ENCODE measurements at regions not wholly inside any gene's neighbourhood (a gene's known extent, or its start where the extent isn't known, plus 50 kb on each side); places are given as distances from the start of the nearest gene placed in this dataset.

- Histone ChIP-seq H3K27ac (ENCODE audit: low read depth in 2 of 2, low read length in 1 of 2) (peak overlapping the region in 1 of 2 experiments; percentile 47; a peak in 2 of 4 replicates), H3F3A (replicated peaks; ENCODE audit: insufficient read depth) (peaks cover 7% of the 10 kb centered on the region), H3K36me3 (replicated peaks in 1 of 2; ENCODE audit: control insufficient read depth in 1 of 2, insufficient read depth in 2 of 2, low read length in 1 of 2) (no peaks in the 10 kb centered on the region), H4K20me1 (ENCODE audit: insufficient read depth) (no peaks in the 10 kb centered on the region), H3K4me1 (ENCODE audit: control insufficient read depth in 1 of 2, insufficient read depth in 2 of 2, low read depth in 1 of 2, low read length in 1 of 2) (peaks cover 6 to 28% of the 10 kb centered on the region in 2 experiments; a peak in 3 of 4 replicates), H3K9me3 (no peaks in the 10 kb centered on the region), H3K4me3 (ENCODE audit: low read depth in 2 of 2, low read length in 1 of 2) (no peak overlapping the region), H3K27me3 (ENCODE audit: insufficient read depth) (no peaks in the 10 kb centered on the region), H3K9me2 (no peaks in the 10 kb centered on the region), H3K9ac (no peak overlapping the region), H2AFZ (ENCODE audit: low read depth) (no peak overlapping the region), H3K4me2 (no peak overlapping the region), H3K79me2 (ENCODE audit: insufficient read depth) (no peaks in the 10 kb centered on the region)
- 82% methylated on average over 7 of the region's 7 CpGs for WGBS (ENCODE audit: low lambda C conversion rate)
- DNase-seq, result no peak
- ChIA-PET POLR2A (interaction anchor here (0.6 to 1.8 kb wide), 2 partner anchors 541 to 549 kb away, joined by 3 to 9 read pairs; partner anchors contain the start of gene SOX4), CTCF (interaction anchor here (0.6 to 0.7 kb wide), 2 partner anchors 546 to 663 kb away, joined by 3 read pairs; no protein-coding TSS in a partner anchor)
- TF ChIP-seq MXI1 (IDR thresholded peaks at IDR 0.05; ENCODE audit: low read depth, low read length) (no peak), GATA2 (CRISPR knock-in tag; IDR thresholded peaks at IDR 0.05) (0 out of 2 replicates have a peak, but pooled peaks have one; percentile 15)
These were observed 154.0 kb downstream of the PRL start for GRCh38 chr6:22142856-22143255.

GRCh38 chr6:22145376-22145775 is 151.5 kb downstream of the PRL start:
- 68% methylated on average over 3 of the region's 3 CpGs for WGBS (ENCODE audit: low lambda C conversion rate)
- Histone ChIP-seq H3K79me2 (ENCODE audit: insufficient read depth) (no peaks in the 10 kb centered on the region), H3F3A (replicated peaks; ENCODE audit: insufficient read depth) (peaks cover 7% of the 10 kb centered on the region), H3K27me3 (ENCODE audit: insufficient read depth) (no peaks in the 10 kb centered on the region), H3K27ac (ENCODE audit: low read depth in 2 of 2, low read length in 1 of 2) (peak overlapping the region; percentile 61 to 99), H3K4me3 (ENCODE audit: low read depth in 2 of 2, low read length in 1 of 2) (peak overlapping the region in 1 of 2 experiments; percentile 75; a peak in 1 of 4 replicates), H3K4me2 (peak overlapping the region; percentile 89; the same call in 1 of the 2 replicates), H3K36me3 (replicated peaks in 1 of 2; ENCODE audit: control insufficient read depth in 1 of 2, insufficient read depth in 2 of 2, low read length in 1 of 2) (no peaks in the 10 kb centered on the region), H3K9me2 (no peaks in the 10 kb centered on the region), H3K4me1 (ENCODE audit: control insufficient read depth in 1 of 2, insufficient read depth in 2 of 2, low read depth in 1 of 2, low read length in 1 of 2) (peaks cover 16 to 38% of the 10 kb centered on the region in 2 experiments; a peak in 3 of 4 replicates), H3K9me3 (no peaks in the 10 kb centered on the region), H3K9ac (no peak overlapping the region), H4K20me1 (ENCODE audit: insufficient read depth) (no peaks in the 10 kb centered on the region), H2AFZ (ENCODE audit: low read depth) (no peak overlapping the region)
- no peak for DNase-seq
- ChIA-PET POLR2A (interaction anchor here (0.8 to 6.0 kb wide), 7 partner anchors 44 to 557 kb away, joined by 3 to 173 read pairs (median 21); partner anchors contain the start of gene SOX4), CTCF (interaction anchor here (0.6 to 6.2 kb wide), 6 partner anchors 77 to 1581 kb away, joined by 3 to 64 read pairs (median 6); partner anchors contain the start of gene SOX4)
- TF ChIP-seq ELF1 (IDR thresholded peaks at IDR 0.05), result no peak
- TF ChIP-seq TAF1 (IDR thresholded peaks at IDR 0.05; ENCODE audit: borderline replicate concordance, low read depth, low read length), result no peak
- TF ChIP-seq RAD21 (IDR thresholded peaks at IDR 0.05; ENCODE audit: low read length), result peak; percentile 16; the same call in 1 of the 2 replicates
- no peak for TF ChIP-seq TCF12 (IDR thresholded peaks at IDR 0.05)
- no peak for TF ChIP-seq YY1 (IDR thresholded peaks at IDR 0.05; ENCODE audit: low read depth)

GRCh38 chr6:22145823-22146677 is 150.8 kb downstream of the PRL start:
- POLR2A ChIA-PET, result interaction anchor here (0.7 to 6.0 kb wide), 13 partner anchors 59 to 1378 kb away, joined by 3 to 173 read pairs (median 4); partner anchors contain the start of gene SOX4
- WGBS (ENCODE audit: low lambda C conversion rate), result 11% methylated on average over 14 of the region's 15 CpGs
- TF ChIP-seq GATA2 (CRISPR knock-in tag; IDR thresholded peaks at IDR 0.05), result no peak
- peak; percentile 53 for TF ChIP-seq CHD2 (IDR thresholded peaks at IDR 0.05; ENCODE audit: low read length, partially characterized antibody)
- peak in 1 of 2 experiments; percentile 45; a peak in 1 of 4 replicates for TF ChIP-seq EP300 (IDR thresholded peaks at IDR 0.05; ENCODE audit: borderline replicate concordance in 1 of 2, low read depth in 1 of 2, low read length in 1 of 2)
- TF ChIP-seq ELF1 (IDR thresholded peaks at IDR 0.05), result no peak
- peak; percentile 13; the same call in 1 of the 2 replicates for TF ChIP-seq NFIC (IDR thresholded peaks at IDR 0.05; ENCODE audit: borderline replicate concordance)
- TF ChIP-seq MAX (IDR thresholded peaks at IDR 0.05; ENCODE audit: low read depth), result 0 out of 2 replicates have a peak, but pooled peaks have one; percentile 71
- no peak for TF ChIP-seq ZBTB33 (IDR thresholded peaks at IDR 0.05; ENCODE audit: borderline replicate concordance, low read depth)
- TF ChIP-seq FOXJ3 (CRISPR knock-in tag; IDR thresholded peaks at IDR 0.05), result no peak
- peak; percentile 48; the same call in 1 of the 2 replicates for TF ChIP-seq SMC3 (IDR thresholded peaks at IDR 0.05; ENCODE audit: low read depth, low read length)
- peak; percentile 76 for TF ChIP-seq RAD21 (IDR thresholded peaks at IDR 0.05; ENCODE audit: low read length)
- no peak for TF ChIP-seq GABPA (IDR thresholded peaks at IDR 0.05; ENCODE audit: low read depth)
- TF ChIP-seq RFX5 (IDR thresholded peaks at IDR 0.05; ENCODE audit: low read length), result 0 out of 2 replicates have a peak, but pooled peaks have one; percentile 9

More at GRCh38 chr6:22145823-22146677, 150.8 kb downstream of the PRL start:
- no peaks in the 10 kb centered on the region for H3K27me3 ChIP-seq (ENCODE audit: insufficient read depth)
- H4K20me1 ChIP-seq (ENCODE audit: insufficient read depth), result no peaks in the 10 kb centered on the region
- no peaks in the 10 kb centered on the region for H3K79me2 ChIP-seq (ENCODE audit: insufficient read depth)
- peak overlapping the region; percentile 65 for H3K9ac ChIP-seq
- H3K4me3 ChIP-seq (ENCODE audit: low read depth in 2 of 2, low read length in 1 of 2), result peak overlapping the region; percentile 61 to 75
- peak overlapping the region; percentile 12; the same call in 1 of the 2 replicates for H2AFZ ChIP-seq (ENCODE audit: low read depth)
- H3K9me2 ChIP-seq, result no peaks in the 10 kb centered on the region
- H3K4me1 ChIP-seq (ENCODE audit: control insufficient read depth in 1 of 2, insufficient read depth in 2 of 2, low read depth in 1 of 2, low read length in 1 of 2), result peaks cover 16 to 41% of the 10 kb centered on the region in 2 experiments; a peak in 3 of 4 replicates
- H3K4me2 ChIP-seq, result peak overlapping the region; percentile 89
- peaks cover 7% of the 10 kb centered on the region for H3F3A ChIP-seq (replicated peaks; ENCODE audit: insufficient read depth)
- H3K36me3 ChIP-seq (replicated peaks in 1 of 2; ENCODE audit: control insufficient read depth in 1 of 2, insufficient read depth in 2 of 2, low read length in 1 of 2), result peaks cover 0 to 3% of the 10 kb centered on the region in 2 experiments
- peak overlapping the region; percentile 61 to 99 for H3K27ac ChIP-seq (ENCODE audit: low read depth in 2 of 2, low read length in 1 of 2)
- peak; percentile 75 for DNase-seq
- H3K9me3 ChIP-seq, result no peaks in the 10 kb centered on the region
- CTCF ChIA-PET, result interaction anchor here (0.5 to 6.2 kb wide), 11 partner anchors 77 to 1582 kb away, joined by 3 to 64 read pairs (median 4); partner anchors contain the start of gene SOX4
